ENCODE measurements at regions not wholly inside any gene's neighbourhood (a gene's known extent, or its start where the extent isn't known, plus 50 kb on each side); places are given as distances from the start of the nearest gene placed in this dataset.

DNA sequence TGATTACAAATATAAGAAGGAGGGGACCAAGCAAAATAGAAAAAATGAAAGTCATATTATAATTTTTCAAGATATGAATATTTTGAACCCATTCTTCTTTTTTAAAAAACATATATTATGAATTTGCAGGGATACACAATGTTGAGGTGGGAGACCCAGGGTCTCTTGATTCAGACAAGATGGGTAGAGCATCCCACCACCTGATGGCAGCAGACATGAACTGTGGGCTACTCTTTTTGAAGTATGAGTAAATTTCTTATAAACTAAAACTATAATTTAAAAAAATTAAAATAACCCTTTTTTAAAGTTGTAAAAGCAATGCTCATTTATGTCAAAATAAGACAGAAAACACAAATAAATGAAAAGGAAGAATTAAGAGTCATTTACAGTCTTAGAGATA, 202.7 kb upstream of the PRICKLE1 start:
- TF ChIP-seq, protein P1, sequence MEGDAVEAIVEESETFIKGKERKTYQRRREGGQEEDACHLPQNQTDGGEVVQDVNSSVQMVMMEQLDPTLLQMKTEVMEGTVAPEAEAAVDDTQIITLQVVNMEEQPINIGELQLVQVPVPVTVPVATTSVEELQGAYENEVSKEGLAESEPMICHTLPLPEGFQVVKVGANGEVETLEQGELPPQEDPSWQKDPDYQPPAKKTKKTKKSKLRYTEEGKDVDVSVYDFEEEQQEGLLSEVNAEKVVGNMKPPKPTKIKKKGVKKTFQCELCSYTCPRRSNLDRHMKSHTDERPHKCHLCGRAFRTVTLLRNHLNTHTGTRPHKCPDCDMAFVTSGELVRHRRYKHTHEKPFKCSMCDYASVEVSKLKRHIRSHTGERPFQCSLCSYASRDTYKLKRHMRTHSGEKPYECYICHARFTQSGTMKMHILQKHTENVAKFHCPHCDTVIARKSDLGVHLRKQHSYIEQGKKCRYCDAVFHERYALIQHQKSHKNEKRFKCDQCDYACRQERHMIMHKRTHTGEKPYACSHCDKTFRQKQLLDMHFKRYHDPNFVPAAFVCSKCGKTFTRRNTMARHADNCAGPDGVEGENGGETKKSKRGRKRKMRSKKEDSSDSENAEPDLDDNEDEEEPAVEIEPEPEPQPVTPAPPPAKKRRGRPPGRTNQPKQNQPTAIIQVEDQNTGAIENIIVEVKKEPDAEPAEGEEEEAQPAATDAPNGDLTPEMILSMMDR (IDR thresholded peaks at IDR 0.05 in 4 of 5, conservative IDR thresholded peaks at IDR 0.05 in 1 of 5): no peak
- TF ChIP-seq POLR2A (IDR thresholded peaks at IDR 0.05): no peak
